Natural killer cell (primary cell): ENCODE measurements at regions not wholly inside any gene's neighbourhood (a gene's known extent, or its start where the extent isn't known, plus 50 kb on each side); places are given as distances from the start of the nearest gene placed in this dataset.

Experiments
- ATAC-seq, 3 donors: fragments of 150-1000 bp in 2 of 3; fragments of 200-7000 bp in 1 of 3; cut with Tn5 transposase; 1 replicate in 1 of 3; 2 replicates in 2 of 3; pipeline ENCODE4 v1.10.0; 2021; ENCODE audit warnings: mild to moderate bottlenecking in 2 of 3, moderate library complexity in 2 of 3
- DNase-seq, 2 donors: peaks; one replicate each; pipeline versions ENCODE4 v3.0.0 to v3.0.0-alpha.2; 2013 to 2021; ENCODE audit warnings: mixed read lengths in 1 of 2
- H3K27ac ChIP-seq: one replicate; pipeline ENCODE4 v1.5.1; 2013; ENCODE audit warnings: mild to moderate bottlenecking, low read length
- H3K27me3 ChIP-seq: one replicate; pipeline ENCODE4 v1.6.1; 2013; ENCODE audit warnings: low read length; ENCODE audit not compliant: control insufficient read depth, insufficient read depth
- H3K36me3 ChIP-seq: one replicate; pipeline ENCODE4 v1.6.1; 2013; ENCODE audit warnings: low read length; ENCODE audit not compliant: control insufficient read depth, insufficient read depth
- H3K4me1 ChIP-seq: one replicate; pipeline ENCODE4 v1.6.1; 2013; ENCODE audit warnings: low read length; ENCODE audit not compliant: control insufficient read depth, insufficient read depth
- H3K4me3 ChIP-seq: one replicate; pipeline ENCODE4 v1.5.1; 2013; ENCODE audit warnings: low read length
- H3K9me3 ChIP-seq: one replicate; pipeline ENCODE4 v1.6.1; 2013; ENCODE audit warnings: low read length; ENCODE audit not compliant: control insufficient read depth, insufficient read depth
- H3K27ac Mint-ChIP-seq, 2 donors: one replicate each; pipeline ENCODE4 v1.8.0; 2022; ENCODE audit warnings: mild to moderate bottlenecking in 2 of 2, mixed read lengths in 2 of 2, moderate library complexity in 1 of 2
- H3K27me3 Mint-ChIP-seq, 2 donors: one replicate each; pipeline ENCODE4 v1.8.0; 2022; ENCODE audit warnings: low read depth in 2 of 2, mixed read lengths in 2 of 2
- H3K36me3 Mint-ChIP-seq: one replicate; pipeline ENCODE4 v1.8.0; 2022; ENCODE audit warnings: mixed read lengths
- H3K4me1 Mint-ChIP-seq, 2 donors: one replicate each; pipeline ENCODE4 v1.8.0; 2022; ENCODE audit warnings: mixed read lengths in 2 of 2
- H3K4me3 Mint-ChIP-seq: one replicate; pipeline ENCODE4 v1.8.0; 2022; ENCODE audit warnings: mild to moderate bottlenecking, moderate library complexity, mixed read lengths
- H3K9me3 Mint-ChIP-seq, 2 donors: one replicate each; pipeline ENCODE4 v1.8.0; 2022; ENCODE audit warnings: mixed read lengths in 2 of 2
- CTCF ChIP-seq: fragments of 200-600 bp; IDR thresholded peaks from one replicate; pipeline ENCODE4 v1.8.0; 2022; ENCODE audit warnings: antibody characterized with exemption
- WGBS: methylation state at CpG from one replicate; pipeline ENCODE4 v1.1.7; 2013; ENCODE audit warnings: missing lambda C conversion rate; ENCODE audit not compliant: insufficient coverage; 5-methylcytosine and 5-hydroxymethylcytosine counted together
- intact Hi-C: fragments of 100-400 bp; cut with micrococcal nuclease; formaldehyde crosslinking; loops from one replicate; pipeline ENCODE4 v1.14.2; 2022

DNA sequence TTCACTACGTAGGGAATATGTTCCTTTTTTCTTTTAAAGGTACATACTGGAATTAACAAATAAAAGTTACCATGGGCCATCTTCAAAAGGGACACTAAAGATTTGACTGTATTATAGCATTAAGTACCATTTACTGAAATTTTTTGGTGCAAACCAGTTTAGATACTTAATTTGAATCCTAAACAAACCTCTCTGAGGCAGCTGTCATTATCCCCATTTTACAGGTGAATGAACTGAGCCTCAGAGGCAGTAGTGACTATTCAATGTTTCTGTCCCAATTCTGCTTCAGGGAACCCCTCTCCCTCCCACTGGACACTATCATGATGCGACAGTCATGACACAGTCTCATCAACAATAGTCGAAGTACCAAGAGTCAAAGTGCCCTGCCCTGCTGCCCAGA, 76.2 kb upstream of the PHF21A start:
- no peak for TF ChIP-seq CTCF

DNA sequence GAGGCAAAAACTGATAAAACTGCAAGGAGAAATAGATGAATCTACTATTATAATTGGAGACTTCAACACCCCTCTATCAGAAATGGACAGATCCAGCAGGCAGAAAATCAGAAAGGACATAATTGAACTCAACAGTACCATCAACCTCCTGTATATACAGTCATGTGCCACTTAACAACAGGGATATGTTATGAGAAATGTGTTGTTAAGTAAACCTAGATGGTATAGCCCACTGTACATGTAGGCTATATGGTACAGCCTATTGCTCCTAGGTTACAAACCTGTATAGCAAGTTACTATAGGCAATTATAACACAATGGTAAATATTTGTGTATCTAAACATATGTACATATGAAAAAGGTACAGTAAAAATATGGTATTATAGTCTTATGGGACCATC, 66.8 kb upstream of the PHF21A start:
- Mint-ChIP-seq H3K27me3 (peaks cover 14 to 55% of the 10 kb centered on the region in 2 donors), H3K4me1 (no peaks in the 10 kb centered on the region), H3K9me3 (no peaks in the 10 kb centered on the region), H3K36me3 (no peaks in the 10 kb centered on the region), H3K27ac (no peak overlapping the region), H3K4me3 (no peak overlapping the region)
- H3K4me3 ChIP-seq, result no peak overlapping the region
- no peaks in the 10 kb centered on the region for H3K9me3 ChIP-seq
- TF ChIP-seq CTCF, result no peak
- peaks cover 4% of the 10 kb centered on the region for H3K27me3 ChIP-seq
- intact Hi-C loops, result no loop called here
- no peak overlapping the region for H3K27ac ChIP-seq
- no peaks in the 10 kb centered on the region for H3K36me3 ChIP-seq
- no peaks in the 10 kb centered on the region for H3K4me1 ChIP-seq
- ATAC-seq, result no peak
- no peak for DNase-seq

More for the DNA sequence above, 76.2 kb upstream of the PHF21A start:
- Histone ChIP-seq H3K27ac (no peak overlapping the region), H3K27me3 (no peaks in the 10 kb centered on the region), H3K36me3 (no peaks in the 10 kb centered on the region), H3K9me3 (no peaks in the 10 kb centered on the region), H3K4me1 (no peaks in the 10 kb centered on the region), H3K4me3 (no peak overlapping the region)
- H3K4me3 Mint-ChIP-seq, result no peak overlapping the region
- 98% methylated on average over 2 of the region's 3 CpGs for WGBS
- intact Hi-C loops, result no loop called here
- H3K4me1 Mint-ChIP-seq, result no peaks in the 10 kb centered on the region
- H3K27me3 Mint-ChIP-seq, result peaks cover 24 to 35% of the 10 kb centered on the region in 2 donors
- DNase-seq, result no peak
- ATAC-seq, result no peak
- no peaks in the 10 kb centered on the region for H3K36me3 Mint-ChIP-seq
- no peak overlapping the region for H3K27ac Mint-ChIP-seq
- no peaks in the 10 kb centered on the region for H3K9me3 Mint-ChIP-seq

DNA sequence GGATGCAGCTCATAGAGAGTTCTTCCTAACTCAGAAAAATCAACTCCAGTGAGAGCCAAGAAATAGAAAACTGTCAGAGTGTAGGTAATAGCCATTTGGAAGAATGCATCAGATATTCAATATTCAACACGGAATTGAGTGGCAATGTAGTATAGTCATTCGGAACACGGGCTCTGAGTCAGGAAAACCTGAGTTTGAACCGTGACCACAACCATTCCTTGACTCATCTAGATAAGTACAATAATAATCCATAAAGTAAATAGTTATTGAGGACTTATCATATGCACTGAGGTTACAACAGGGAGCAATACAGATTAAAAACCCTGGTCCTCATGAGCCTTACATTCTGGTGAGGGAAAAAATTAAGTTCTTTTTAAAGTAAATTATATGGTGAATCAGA, 62.6 kb upstream of the PHF21A start:
- TF ChIP-seq CTCF, result no peak
- no peak for DNase-seq
- Histone ChIP-seq H3K4me1 (no peaks in the 10 kb centered on the region), H3K9me3 (no peaks in the 10 kb centered on the region), H3K36me3 (no peaks in the 10 kb centered on the region), H3K4me3 (no peak overlapping the region), H3K27me3 (peaks cover 4% of the 10 kb centered on the region), H3K27ac (no peak overlapping the region)
- no peak overlapping the region for H3K4me3 Mint-ChIP-seq
- no peaks in the 10 kb centered on the region for H3K9me3 Mint-ChIP-seq
- intact Hi-C loops, result no loop called here
- ATAC-seq, result no peak
- WGBS, result 100% methylated on average over 3 of the region's 4 CpGs
- peaks cover 21 to 64% of the 10 kb centered on the region in 2 donors for H3K27me3 Mint-ChIP-seq
- no peak overlapping the region for H3K27ac Mint-ChIP-seq
- H3K4me1 Mint-ChIP-seq, result no peaks in the 10 kb centered on the region
- no peaks in the 10 kb centered on the region for H3K36me3 Mint-ChIP-seq

- H3K36me3 ChIP-seq, result no peaks in the 10 kb centered on the region
- intact Hi-C loops, result no loop called here
- H3K4me3 ChIP-seq, result no peak overlapping the region
- peaks cover 4% of the 10 kb centered on the region for H3K27me3 ChIP-seq
- H3K27ac ChIP-seq, result no peak overlapping the region
- no peaks in the 10 kb centered on the region for H3K36me3 Mint-ChIP-seq
- no peak overlapping the region for H3K27ac Mint-ChIP-seq
- no peak for TF ChIP-seq CTCF
- no peak for ATAC-seq
- no peak overlapping the region for H3K4me3 Mint-ChIP-seq
- peaks cover 18 to 66% of the 10 kb centered on the region in 2 donors for H3K27me3 Mint-ChIP-seq
- H3K4me1 ChIP-seq, result no peaks in the 10 kb centered on the region
- 90% methylated on average over 4 of the region's 5 CpGs for WGBS
- no peaks in the 10 kb centered on the region for H3K9me3 Mint-ChIP-seq
- no peaks in the 10 kb centered on the region for H3K4me1 Mint-ChIP-seq
- no peak for DNase-seq
- H3K9me3 ChIP-seq, result no peaks in the 10 kb centered on the region
Measured at GRCh38 chr11:46181843-46182424, 60.7 kb upstream of the PHF21A start.
